ENCODE measurements at regions not wholly inside any gene's neighbourhood (a gene's known extent, or its start where the extent isn't known, plus 50 kb on each side); places are given as distances from the start of the nearest gene placed in this dataset.
A peak's percentile ranks its signal among the peaks of the same experiment; 100 is the strongest.

DNA sequence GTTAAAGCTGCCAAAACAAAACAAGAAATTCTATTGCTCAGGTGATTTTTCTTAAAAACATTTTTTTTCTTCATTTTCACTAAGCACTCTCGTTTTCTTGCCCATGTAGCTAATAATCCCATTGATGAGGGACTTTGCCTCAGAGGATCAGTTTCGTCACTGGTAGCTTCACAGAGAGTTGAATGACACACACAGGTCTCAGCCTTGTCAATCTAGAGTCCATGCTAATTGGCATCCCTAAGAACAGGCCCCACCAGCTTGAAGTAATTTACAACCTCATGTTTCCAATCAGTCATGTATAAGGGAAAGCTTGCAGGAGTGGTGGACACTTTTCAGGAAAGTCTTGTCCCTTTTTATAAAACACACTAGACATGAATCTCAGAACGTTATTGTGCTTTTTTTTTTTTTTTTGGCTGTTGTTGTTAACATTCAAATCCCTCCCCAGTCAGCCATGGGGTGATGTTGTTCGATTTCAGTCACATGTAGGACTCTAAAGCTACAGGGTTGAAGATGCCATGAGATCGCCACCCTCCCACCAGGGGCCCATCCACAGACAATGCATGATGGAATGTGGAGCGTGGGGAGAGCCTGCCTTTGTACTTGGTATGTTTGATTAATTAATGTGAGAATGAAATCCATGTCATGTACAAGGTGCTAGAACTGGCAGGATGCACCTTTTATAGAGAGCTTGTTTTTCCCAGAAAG, 232.4 kb upstream of the FZD8 start:
- Histone ChIP-seq H3K4me2 (ENCODE audit: low read depth, low read length) (no peak overlapping the region), H4K8ac (ENCODE audit: low read depth in 2 of 2, low read length in 2 of 2) (peak overlapping the region in 1 of 2 experiments; percentile 70; a peak in 1 of 4 replicates), H3K9me3 (ENCODE audit: control insufficient read depth, insufficient read depth, low read length) (no peaks in the 10 kb centered on the region), H2BK5ac (ENCODE audit: low read depth, low read length, poor library complexity, severe bottlenecking) (peak overlapping the region; percentile 84), H3K79me1 (ENCODE audit: low read depth in 1 of 2, low read length in 2 of 2) (no peaks in the 10 kb centered on the region), H3K23ac (ENCODE audit: low read depth, low read length) (no peak overlapping the region; the same call in 1 of the 2 replicates), H3K27me3 (ENCODE audit: control insufficient read depth, insufficient read depth, low read length) (no peaks in the 10 kb centered on the region), H3K9me1 (ENCODE audit: insufficient read depth, low read length) (peaks cover 3% of the 10 kb centered on the region; the same call in 1 of the 2 replicates), H2AFZ (replicated peaks; ENCODE audit: low read length, poor library complexity) (peak overlapping the region; percentile 9), H3K4me1 (ENCODE audit: control insufficient read depth, insufficient read depth, low read length) (peaks cover 11% of the 10 kb centered on the region), H3K4me3 (ENCODE audit: insufficient read depth, low read depth, low read length) (no peak overlapping the region), H2AK9ac (replicated peaks; ENCODE audit: low read depth, low read length, poor library complexity) (no peak overlapping the region), H3K18ac (ENCODE audit: low read depth, low read length) (0 out of 2 replicates have a peak overlapping the region, but pooled peaks have one; percentile 20), H2BK15ac (ENCODE audit: low read depth, low read length) (peak overlapping the region; percentile 62; the same call in 2 of the 3 replicates), H3K14ac (replicated peaks; ENCODE audit: low read depth, low read length) (peak overlapping the region; percentile 66; the same call in 1 of the 2 replicates), H4K5ac (ENCODE audit: low read depth, low read length) (no peak overlapping the region; the same call in 1 of the 2 replicates), H3K4ac (ENCODE audit: low read depth, low read length) (peak overlapping the region; percentile 68; the same call in 1 of the 2 replicates), H3K56ac (ENCODE audit: extremely low read depth, insufficient read depth, low read length) (no peak overlapping the region), H4K91ac (ENCODE audit: insufficient read depth, low read depth, low read length) (peak overlapping the region; percentile 7; the same call in 1 of the 2 replicates), H2AK5ac (ENCODE audit: low read depth, low read length) (peak overlapping the region; percentile 44; the same call in 1 of the 2 replicates), H3K27ac (ENCODE audit: insufficient read depth, low read length) (no peak overlapping the region), H2BK120ac (ENCODE audit: low read depth, low read length) (peak overlapping the region; percentile 61; the same call in 1 of the 2 replicates), H3K36me3 (ENCODE audit: control insufficient read depth, insufficient read depth, low read length) (no peaks in the 10 kb centered on the region), H4K20me1 (ENCODE audit: insufficient read depth, low read length) (no peaks in the 10 kb centered on the region), H3K9ac (ENCODE audit: low read depth, low read length) (no peak overlapping the region), H2BK20ac (ENCODE audit: low read depth, low read length) (peak overlapping the region; percentile 72)
- POLR2A ChIA-PET (ENCODE audit: unreplicated experiment) = no interaction called here
- CTCF ChIA-PET = interaction anchor here (1.0 kb wide), 1 partner anchor 234 kb away, joined by 7 read pairs; no protein-coding TSS in a partner anchor
- intact Hi-C loops (cut with micrococcal nuclease) (no loop called here), dilution Hi-C loops (cut with HindIII; ENCODE audit: low sequenced_read_pairs, unreplicated experiment) (no loop called here), in situ Hi-C loops (cut with MboI; ENCODE audit: low sequenced_read_pairs) (no loop called here)
- BruUV-seq (replicated peaks) = no TSS peak
- 100% methylated on average over 1 of the region's 6 CpGs; no CpG with 5 or more reads in 1 of the 2 experiments for WGBS, 2 experiments (ENCODE audit: extremely low coverage in 2 of 2, insufficient read length in 1 of 2)
- DNase-seq (no peak), ATAC-seq (ENCODE audit: low read depth) (no peak)
- TF ChIP-seq, protein P1, sequence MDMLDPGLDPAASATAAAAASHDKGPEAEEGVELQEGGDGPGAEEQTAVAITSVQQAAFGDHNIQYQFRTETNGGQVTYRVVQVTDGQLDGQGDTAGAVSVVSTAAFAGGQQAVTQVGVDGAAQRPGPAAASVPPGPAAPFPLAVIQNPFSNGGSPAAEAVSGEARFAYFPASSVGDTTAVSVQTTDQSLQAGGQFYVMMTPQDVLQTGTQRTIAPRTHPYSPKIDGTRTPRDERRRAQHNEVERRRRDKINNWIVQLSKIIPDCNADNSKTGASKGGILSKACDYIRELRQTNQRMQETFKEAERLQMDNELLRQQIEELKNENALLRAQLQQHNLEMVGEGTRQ (IDR thresholded peaks at IDR 0.05; ENCODE audit: low read depth, low read length) = no peak
- TF ChIP-seq, protein P2, sequence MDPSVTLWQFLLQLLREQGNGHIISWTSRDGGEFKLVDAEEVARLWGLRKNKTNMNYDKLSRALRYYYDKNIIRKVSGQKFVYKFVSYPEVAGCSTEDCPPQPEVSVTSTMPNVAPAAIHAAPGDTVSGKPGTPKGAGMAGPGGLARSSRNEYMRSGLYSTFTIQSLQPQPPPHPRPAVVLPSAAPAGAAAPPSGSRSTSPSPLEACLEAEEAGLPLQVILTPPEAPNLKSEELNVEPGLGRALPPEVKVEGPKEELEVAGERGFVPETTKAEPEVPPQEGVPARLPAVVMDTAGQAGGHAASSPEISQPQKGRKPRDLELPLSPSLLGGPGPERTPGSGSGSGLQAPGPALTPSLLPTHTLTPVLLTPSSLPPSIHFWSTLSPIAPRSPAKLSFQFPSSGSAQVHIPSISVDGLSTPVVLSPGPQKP (IDR thresholded peaks at IDR 0.05; ENCODE audit: borderline replicate concordance, low read depth, low read length) = no peak
- TF ChIP-seq, protein P3, sequence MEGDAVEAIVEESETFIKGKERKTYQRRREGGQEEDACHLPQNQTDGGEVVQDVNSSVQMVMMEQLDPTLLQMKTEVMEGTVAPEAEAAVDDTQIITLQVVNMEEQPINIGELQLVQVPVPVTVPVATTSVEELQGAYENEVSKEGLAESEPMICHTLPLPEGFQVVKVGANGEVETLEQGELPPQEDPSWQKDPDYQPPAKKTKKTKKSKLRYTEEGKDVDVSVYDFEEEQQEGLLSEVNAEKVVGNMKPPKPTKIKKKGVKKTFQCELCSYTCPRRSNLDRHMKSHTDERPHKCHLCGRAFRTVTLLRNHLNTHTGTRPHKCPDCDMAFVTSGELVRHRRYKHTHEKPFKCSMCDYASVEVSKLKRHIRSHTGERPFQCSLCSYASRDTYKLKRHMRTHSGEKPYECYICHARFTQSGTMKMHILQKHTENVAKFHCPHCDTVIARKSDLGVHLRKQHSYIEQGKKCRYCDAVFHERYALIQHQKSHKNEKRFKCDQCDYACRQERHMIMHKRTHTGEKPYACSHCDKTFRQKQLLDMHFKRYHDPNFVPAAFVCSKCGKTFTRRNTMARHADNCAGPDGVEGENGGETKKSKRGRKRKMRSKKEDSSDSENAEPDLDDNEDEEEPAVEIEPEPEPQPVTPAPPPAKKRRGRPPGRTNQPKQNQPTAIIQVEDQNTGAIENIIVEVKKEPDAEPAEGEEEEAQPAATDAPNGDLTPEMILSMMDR (conservative IDR thresholded peaks at IDR 0.05; ENCODE audit: low read depth, low read length) = no peak
- no peak for TF ChIP-seq MAZ (IDR thresholded peaks at IDR 0.05; ENCODE audit: borderline replicate concordance, low read depth, low read length)
- no peak for TF ChIP-seq MAFK (IDR thresholded peaks at IDR 0.05; ENCODE audit: low read depth, low read length)
- TF ChIP-seq CHD1 (IDR thresholded peaks at IDR 0.05; ENCODE audit: low read depth, low read length) = no peak
- TF ChIP-seq POLR2A (IDR thresholded peaks at IDR 0.05; ENCODE audit: low read depth, low read length) = no peak
- no peak for TF ChIP-seq RAD21 (IDR thresholded peaks at IDR 0.05; ENCODE audit: low read length)
- no peak for TF ChIP-seq CEBPB (IDR thresholded peaks at IDR 0.05; ENCODE audit: low read depth, low read length)
- no peak for TF ChIP-seq NFE2L2 (IDR thresholded peaks at IDR 0.05; ENCODE audit: low read depth, low read length)
- TF ChIP-seq RFX5 (IDR thresholded peaks at IDR 0.05; ENCODE audit: low read depth, low read length) = no peak
- TF ChIP-seq BHLHE40 (IDR thresholded peaks at IDR 0.05; ENCODE audit: low read depth, low read length) = no peak
- no peak for TF ChIP-seq RCOR1 (IDR thresholded peaks at IDR 0.05; ENCODE audit: insufficient replicate concordance, low read length)
- no peak for TF ChIP-seq MXI1 (IDR thresholded peaks at IDR 0.05; ENCODE audit: borderline replicate concordance, low read depth, low read length)
- no peak for TF ChIP-seq FOS (IDR thresholded peaks at IDR 0.05; ENCODE audit: low read depth, low read length)

Measured in IMR-90 (cell line).